ENCODE measurements at regions not wholly inside any gene's neighbourhood (a gene's known extent, or its start where the extent isn't known, plus 50 kb on each side); places are given as distances from the start of the nearest gene placed in this dataset.
"Not testable (repeated sequence)": the region's sequence is repeated elsewhere in the genome, so short reads cannot be mapped to it uniquely, and the experiment has no call there.

DNA sequence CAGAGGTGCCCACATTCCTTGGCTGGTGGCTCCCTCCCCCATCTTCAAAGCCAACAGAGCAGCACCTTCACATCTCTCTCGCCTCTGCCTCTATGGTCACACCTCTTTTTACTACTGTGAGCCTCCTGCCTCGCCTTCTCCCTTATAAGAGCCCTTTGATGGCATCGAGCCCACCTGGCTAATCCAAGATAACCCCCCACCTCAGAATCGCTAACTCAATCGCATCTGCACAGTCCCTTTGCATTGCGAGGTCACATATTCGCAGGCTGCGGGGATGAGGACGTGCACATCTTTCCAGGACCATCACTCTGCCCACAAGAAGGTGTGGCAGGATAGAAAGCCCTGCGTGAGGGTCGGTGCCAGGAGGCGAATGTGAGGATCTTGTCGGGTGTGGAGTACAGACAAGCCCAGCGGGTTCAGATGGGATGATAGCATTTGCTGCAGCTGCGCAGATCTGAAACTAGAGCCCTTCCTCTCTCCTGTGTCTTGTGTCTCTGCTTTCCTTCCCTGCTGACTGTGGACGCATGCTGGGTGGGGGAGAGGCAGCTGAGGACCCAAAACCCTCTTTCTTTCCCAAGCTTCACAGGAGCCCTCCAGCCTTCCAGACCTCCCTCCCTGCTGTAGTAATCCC, 148.3 kb upstream of the HDAC4 start:
- DNase-seq (ENCODE audit: low spot score) = no peak

DNA sequence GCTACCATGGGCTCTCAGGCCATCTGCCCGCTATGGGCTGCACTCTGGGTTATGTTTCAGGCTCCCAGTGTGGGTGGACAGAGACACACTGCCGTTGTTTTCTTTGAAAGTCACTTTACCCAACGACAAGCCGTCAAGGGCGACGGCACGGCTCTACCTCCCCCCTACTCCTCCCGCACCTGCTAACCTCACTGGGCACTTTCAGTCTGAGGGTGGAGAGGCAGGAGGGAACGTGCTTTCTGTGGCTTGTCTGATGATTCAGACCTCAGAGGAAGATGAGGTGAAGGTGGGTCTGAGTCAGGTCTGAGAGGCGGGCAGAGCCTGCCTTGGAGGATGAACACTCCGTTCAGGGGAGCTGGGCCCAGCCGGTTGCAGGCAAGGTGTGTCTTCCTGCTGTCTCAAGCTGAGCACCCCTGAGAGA, 147.6 kb upstream of the HDAC4 start:
- peak; percentile 14 for DNase-seq (ENCODE audit: low spot score)

DNA sequence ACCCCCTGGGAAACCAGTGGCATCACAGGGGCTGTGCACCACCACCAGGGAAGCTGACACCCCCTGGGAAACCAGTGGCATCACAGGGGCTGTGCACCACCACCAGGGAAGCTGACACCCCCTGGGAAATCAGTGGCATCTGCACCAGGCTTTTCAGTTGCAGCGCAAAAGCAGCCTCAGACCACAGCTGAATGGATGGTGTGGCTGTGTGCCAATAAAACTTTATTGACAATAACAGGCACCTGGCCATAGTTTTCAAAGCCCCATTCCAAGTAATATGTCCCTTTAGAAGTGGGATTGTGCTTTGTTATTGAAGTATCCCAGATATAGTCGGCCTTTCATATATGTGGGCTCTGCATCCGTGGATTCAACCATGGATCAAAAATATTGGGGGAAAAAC, 146.3 kb upstream of the HDAC4 start:
- not testable (repeated sequence) for DNase-seq (ENCODE audit: low spot score)

DNA sequence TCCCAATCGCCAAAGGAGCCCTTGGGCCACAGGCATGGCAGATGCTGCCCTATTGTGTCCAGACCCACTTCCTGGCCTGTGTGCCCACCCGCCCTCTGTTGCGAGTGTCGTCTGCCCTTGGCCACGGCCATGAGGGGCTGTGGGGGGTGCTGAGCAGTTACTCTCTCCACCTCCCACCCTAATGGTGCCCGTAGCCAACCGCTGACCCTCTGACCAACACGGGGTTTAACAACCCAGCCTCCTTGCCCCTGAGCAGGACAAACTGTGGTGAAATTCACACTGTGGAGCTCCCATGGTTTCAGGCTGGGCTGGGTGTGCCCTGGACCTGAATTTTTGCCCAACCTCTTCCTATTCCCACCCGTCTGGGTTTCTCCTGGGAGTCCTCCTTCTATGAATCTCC, 145.7 kb upstream of the HDAC4 start:
- no peak for DNase-seq (ENCODE audit: low spot score)

DNA sequence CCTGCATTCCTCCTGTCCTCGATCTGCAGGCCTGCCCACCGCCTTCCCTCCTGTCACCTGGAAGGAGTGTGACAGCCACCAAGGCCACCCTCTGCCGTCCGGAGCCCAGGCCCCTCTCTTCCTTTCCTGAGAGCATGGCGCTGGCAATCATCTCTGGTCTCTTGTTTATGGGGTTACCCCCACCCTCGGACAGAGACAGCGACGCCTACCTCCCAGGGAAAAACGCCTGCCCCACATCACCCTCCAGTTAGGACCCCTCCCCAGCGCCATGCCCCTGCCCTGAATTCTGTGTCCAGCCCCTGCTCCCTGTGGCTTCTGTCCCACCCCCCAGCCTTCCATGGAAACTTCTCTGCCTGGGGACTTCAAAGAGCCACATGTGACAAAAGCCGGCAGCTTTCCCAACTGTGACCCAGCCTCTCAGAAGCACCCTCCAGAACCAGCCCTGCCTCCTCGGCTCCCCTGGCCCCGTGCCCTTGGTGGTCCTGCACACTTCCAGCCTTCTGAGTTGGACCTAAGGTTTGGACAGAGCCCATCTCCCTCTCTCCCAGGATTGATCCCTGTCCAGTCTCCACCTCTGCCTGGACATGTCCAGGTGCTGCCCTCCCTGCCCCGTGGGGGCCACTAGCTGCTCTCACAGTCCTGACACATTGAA, 145.0 kb upstream of the HDAC4 start:
- DNase-seq (ENCODE audit: low spot score) = no peak

DNA sequence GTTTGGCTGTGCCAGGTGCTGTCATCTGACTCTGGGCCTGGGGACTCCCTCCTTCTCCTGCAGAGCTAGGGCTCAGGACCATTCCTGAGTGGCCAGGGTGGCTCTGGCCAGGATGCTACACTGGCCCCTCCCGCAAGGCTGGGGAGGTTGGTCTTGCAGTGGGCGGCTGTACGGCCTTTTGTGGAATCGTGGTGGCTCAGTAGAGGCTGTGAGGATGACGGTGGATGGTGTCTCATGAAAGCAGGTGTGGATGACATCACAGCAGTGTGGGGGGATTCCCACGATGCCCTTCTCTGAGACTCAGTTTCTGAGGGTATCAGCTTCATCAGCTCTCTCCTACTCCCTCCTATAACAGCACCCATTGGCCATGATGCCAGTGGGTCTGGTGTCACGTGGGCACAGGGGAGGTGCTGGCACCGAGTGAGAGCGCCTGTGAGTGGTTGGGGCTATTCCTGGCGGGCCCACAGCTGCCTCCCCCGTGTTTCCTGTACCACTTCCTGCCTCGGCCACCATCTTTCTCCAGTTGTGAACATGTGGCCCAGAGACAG, 144.2 kb upstream of the HDAC4 start:
- DNase-seq (ENCODE audit: low spot score) = no peak

DNA sequence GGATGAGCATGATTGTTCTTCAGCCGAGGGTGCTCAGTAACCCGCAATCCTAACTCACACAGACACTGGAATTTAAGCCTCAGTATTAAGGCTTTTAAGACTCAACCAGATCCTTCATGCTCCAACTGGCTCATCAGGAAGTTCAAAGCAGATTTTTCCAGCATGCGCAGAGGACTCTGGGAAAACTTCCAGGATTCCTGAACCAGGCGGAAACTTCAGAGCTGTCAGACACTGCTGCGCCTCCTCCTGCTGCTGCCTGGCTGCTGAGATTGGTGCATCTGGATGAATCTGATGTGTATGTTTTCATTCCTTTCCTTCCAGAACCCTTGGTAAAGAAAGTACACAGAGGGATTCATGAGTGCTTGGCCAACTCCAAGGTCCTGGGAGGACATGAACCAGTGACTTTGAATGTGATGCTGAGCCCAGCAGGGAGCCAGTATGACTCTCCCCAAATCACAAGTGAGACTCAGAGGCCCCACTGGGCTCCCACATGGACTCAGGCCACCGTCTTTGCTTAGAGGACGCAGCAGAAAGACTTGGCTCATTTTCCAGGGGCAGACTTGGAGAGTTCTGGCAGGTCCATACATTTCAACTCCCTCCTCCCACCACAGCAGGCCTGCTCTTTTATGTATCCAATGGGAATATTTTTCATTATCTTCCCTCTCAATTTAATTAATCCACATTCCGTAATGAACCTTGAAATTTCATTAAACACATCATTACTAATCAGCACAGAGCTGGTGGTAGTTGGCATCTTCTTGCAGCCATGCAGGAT, 143.5 kb upstream of the HDAC4 start:
- no peak for DNase-seq (ENCODE audit: low spot score)

DNA sequence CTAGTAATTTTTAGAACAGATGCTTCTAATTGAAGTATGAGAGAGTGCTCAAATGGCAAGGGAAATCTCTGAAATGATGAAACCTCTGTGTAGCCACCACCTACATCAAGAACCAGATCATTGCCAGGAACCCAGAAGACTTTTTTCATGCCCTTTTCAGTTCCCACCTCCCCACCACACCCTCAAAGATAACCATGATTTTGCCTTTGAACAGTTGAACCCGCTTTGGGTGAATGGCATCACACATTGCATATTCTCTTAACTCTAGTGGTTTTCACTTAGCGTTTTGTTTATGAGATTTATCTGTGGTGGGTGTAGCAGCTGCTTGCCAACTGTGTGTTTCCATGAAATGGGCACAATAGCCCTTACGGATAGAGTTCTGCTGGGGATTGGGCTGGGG, 142.9 kb upstream of the HDAC4 start:
- DNase-seq (ENCODE audit: low spot score) = no peak

DNA sequence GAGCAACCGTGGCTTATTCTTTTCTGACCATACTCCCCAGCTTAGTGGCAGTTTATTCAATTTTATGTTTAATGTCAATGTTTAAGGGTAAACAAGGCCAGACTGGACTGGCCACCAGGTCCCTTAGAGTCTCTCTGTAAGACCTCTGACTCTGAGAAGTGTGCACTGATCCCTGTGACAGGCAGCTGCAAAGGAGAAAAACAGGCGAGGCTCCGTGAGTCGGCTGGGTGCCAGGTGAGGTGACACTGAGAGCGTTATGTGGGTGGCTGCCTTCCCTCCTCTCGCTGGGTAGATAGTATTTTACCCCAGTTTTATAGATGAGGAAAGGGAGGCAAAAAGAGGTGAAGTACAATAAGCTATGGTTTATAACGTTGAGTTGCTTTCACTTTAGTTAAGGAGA, 139.4 kb upstream of the HDAC4 start:
- DNase-seq (ENCODE audit: low spot score) = no peak

DNA sequence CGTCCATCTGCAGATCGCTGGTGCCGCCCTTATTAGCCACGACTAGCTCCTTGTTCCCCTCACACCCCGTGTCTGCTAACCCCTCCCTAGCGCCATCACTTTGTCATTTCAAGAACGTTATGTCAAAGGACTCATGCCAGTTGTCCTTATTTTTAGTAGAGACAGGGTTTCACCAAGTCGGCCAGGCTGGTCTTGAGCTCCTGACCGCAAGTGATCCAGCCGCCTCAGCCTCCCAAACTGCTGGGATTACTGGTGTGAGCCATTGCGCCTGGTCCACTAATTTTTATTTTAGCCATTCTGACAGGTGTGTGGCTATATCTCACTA, 138.9 kb upstream of the HDAC4 start:
- no peak for DNase-seq (ENCODE audit: low spot score)

DNA sequence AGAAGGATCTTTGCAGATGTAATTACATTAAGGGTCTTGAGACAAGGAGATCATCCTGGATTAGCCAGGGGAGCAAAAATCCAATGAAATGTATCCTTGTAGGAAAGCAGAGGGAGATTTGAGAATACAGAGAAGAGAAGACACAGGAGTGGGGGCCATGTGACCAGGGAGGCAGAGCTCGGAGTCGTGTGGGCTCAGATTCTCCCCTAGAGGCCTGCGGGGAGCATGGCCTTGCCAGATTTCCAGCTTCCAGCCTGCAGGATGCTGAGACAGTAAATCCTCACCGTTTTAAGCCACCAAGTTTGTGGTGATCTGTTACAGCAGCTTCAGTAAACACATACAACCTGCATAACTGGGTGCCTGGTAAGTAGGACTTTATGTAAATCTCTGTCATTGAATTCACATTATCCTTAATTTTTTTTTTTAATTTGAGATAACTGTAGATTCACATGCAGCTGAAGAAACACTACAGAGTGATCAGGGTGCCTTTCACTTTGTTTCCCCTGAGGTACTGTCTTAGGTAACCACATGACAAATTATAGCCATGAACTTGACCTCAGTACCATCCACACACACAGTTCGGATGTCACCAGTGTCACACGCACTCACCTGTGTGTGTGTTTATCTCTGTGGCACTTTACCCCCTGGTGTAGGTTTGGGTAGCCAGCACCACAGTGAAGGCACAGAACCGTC, 138.4 kb upstream of the HDAC4 start:
- no peak for DNase-seq (ENCODE audit: low spot score)

DNA sequence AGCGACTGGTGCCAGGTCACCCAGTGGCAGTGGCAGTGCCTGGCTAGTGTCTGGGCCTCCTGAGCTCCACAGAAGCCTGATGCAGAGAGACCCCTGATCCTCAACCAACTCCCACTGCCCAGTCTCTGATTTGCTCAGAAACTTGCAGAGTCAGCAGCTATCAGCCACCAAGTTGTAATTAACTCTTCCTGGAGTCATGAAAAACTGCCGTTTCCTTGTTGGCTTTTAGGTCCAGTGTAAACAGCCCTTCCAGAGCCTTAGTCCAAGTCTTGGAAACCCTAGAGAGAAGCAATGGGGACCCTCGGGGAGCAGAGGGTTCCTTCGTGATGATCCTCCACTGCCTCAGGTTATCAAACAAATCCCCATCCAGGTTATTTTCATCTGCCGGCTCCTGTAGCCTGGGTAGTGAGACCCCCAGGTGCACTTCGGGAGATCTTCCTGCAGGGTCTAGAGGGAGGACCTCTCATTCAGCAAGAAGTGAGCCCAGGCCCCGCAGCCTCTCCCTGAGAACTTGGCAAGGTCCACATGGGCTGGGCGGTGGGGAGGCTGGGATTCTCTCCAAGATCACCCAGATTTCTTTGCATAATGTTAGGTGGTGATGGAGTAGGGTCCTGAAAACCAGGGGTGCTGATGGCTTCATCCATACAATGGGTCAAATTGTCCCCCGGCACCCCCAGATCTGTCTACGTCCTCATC, 137.7 kb upstream of the HDAC4 start:
- no peak for DNase-seq (ENCODE audit: low spot score)

DNA sequence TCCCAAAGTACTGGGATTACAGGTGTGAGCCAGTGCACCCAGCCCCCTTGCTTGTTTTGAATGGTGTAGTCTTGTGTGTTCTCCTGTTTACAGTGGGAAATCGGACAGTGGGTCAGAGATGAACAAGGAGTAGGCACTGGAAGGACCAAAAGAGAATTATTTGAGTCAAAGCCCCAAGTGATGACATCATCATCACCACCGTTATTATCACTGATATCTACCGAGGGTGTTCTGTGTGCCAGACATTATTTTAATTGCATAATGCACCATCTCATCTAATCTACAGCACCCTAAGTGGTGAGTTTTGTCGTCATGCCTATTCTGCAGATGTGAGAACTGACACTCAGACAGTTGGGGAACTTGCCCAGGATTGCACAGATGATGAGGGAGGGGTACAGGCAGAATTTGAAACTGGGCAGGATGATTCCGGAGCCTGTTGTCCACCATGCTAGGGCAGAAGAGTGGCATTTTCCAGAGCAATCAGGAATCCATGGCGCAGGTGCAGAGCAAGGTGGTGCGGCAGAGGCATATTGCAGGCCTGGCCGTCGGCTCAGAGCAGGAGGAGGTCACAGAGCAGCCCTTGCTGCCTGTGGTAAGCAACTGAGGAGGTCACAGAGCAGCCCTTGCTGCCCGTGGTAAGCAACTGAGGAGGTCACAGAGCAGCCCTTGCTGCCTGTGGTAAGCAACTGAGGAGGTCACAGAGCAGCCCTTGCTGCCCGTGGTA, 137.0 kb upstream of the HDAC4 start:
- no peak for DNase-seq (ENCODE audit: low spot score)

DNA sequence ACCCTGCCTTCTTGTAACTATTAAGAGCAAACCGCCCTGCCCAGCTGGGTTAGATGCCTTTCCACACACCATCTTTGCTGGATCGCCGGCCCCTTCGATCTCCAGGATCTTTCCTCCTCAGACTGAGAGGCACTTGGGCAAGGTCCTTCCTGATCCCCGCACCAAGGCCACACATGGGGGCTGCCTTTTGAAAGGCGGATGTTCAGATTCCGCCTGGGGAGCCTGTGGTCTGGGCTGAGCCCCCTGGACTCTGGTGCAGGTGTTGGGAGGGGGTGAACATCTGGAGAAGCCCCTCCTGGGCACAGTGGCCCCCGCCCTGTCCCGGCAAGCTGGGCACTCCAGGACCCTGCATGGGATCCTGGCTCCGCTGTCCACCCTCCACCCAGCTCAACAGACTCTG, 135.4 kb upstream of the HDAC4 start:
- no peak for DNase-seq (ENCODE audit: low spot score)

DNA sequence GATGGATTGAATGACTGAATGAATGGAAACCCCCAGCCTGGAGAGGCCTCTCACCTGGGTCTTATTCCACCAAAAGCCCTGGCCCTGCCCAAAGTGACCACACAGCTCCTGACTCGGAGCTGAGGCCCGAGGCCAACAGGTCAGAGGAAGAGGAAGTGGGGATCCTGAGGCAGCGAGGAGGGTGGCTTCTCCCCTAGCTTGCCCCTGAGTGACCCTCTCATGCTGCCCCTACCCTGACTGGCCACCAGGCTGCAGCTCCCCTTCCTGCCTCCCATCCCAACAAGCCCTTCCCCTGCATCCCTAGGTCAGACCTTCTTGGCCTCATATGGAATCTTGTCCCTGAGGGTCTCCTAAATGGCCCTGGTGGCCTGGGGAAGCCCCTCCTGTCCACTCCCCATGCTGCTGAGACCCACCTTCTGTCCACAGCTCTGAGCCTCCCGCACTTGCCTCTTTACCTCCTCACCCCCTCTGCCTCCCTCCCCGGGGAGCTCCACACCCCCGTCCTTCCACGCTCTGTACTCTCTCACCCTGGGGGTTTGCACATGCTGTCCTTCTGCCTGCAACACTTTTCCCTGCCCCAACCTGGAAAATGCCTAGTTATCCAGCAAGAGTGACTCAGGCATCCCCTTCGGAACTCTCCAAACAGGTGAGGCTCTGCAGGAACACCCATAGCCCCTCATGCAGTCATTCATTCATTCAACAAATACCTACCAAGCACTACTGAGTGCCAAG, 134.8 kb upstream of the HDAC4 start:
- no peak for DNase-seq (ENCODE audit: low spot score)

DNA sequence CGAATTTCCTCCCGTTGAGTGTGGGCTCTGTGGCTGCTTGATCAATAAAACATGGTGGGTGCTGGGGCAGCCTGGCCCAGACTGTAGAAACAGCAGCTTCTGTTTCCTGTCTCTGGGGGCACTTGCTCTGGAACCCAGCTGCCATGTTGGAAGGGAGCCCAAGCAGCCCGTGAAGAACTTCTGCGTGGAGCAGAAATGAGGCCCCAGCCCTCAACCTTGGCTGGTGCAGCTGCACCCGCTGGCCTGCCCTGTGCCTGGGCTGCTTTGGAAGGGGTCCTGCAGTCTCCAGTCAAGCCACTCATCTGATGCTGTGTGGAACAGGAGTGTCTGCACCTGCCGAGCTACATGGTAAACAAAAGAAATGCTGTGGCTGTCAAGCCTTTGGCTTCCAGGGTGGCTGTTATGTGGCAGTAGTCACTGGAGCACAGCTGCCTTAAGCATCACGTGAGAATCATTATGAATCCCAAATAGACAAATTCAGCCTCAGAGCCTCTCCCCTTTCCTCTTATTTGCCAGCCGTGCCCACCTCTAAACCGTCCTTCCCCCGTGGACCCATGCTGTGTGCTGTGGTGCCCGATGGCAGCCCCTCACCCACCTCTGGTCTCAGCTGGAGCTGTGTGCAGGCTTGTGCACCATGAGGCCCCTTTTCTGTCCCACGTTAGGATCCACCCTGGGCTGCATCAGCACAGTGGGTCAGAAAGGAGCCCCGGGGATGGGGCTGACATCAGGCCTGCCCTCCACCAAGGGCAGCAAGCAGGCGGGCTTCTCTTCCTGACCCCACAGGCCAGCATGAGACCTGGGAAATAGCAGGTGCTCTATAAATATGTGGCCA, 134.0 kb upstream of the HDAC4 start:
- no peak for DNase-seq (ENCODE audit: low spot score)

DNA sequence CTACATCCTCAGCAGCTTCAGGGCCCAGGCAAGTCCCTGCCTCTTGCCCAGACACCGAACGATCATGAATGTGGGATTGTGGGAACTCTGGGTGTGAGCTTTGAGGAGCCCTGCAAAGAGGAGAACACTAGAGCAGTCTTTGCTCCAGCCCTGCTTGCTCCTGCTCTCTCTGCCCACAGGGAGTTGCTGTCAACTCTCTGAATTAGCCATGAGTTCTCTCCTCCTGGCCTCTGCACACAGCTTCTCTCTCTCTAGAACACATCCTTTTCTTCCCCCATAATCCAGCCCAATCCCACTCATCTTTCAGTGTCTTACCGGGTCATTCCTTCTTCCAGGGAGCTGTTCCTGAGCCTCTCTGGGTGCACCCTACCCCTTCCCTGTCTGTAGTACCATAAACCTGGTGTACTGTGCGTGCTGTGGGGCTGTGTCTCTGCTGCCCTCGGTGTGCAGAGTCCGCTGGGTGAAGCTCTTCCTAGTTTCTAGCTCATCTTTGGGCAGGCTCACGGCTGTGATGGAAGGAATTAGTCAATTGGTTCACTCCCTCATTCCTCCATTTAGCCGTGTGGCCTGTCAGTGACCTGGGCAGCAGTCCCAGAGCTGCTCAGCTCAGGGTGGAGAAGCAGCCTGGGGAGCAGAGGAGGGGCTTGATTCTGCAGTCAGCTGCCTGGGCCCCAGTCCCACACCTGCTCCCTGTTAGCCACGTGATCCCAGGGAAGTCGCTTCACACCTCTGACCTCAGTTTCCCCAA, 132.9 kb upstream of the HDAC4 start:
- DNase-seq (ENCODE audit: low spot score) = no peak

DNA sequence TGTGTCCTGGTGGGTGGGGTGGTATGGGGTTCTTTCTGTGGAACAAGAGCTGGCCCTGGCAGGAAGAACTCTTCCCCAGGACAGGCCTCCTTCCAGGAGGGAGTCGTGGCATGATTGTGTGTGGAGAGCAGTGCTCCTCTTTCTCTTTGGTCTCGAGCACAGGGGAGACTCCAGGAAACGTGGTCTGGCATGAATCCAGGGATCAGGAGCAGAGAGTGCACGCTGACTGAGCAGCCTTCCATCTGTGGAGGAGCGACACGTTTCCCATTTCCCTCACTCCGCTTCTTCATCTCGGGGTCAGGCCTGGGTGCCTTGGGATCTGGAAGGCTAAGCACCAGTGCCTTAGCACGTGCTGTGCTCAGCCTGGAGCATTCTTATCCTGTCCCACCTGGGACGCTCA, 132.0 kb upstream of the HDAC4 start:
- no peak for DNase-seq (ENCODE audit: low spot score)

DNA sequence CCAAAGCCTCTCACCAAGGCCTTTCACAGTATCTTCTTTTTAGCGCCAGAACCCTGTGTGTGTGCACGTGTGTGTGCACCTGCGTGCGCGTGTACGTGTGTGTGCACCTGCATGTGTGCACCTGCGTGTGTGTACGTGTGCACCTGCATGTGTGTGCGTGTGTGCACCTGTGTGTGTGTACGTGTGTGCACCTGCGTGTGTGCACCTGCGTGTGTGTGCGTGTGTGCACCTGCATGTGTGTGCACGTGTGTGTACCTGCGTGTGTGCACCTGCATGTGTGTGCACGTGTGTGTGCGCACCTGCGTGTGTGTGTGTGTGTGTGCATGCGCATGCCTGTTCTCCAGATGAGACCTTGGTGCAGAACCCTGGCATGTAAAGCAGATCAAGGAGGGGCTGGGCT, 131.4 kb upstream of the HDAC4 start:
- no peak for DNase-seq (ENCODE audit: low spot score)

All from SW480 (cell line).